ENCODE measurements at regions not wholly inside any gene's neighbourhood (a gene's known extent, or its start where the extent isn't known, plus 50 kb on each side); places are given as distances from the start of the nearest gene placed in this dataset.

GRCh38 chr6:25061289-25061936 is 125.7 kb upstream of the RIPOR2 start:
- Histone ChIP-seq H3K27me3 (ENCODE audit: control insufficient read depth in 1 of 2, insufficient read depth in 2 of 2, low read length in 2 of 2) (no peaks in the 10 kb centered on the region), H3K9ac (ENCODE audit: low read depth in 1 of 2, low read length in 2 of 2) (no peak overlapping the region), H3K27ac (ENCODE audit: low read depth, low read length) (no peak overlapping the region), H3K4me3 (ENCODE audit: low read depth in 1 of 2, low read length in 2 of 2) (no peak overlapping the region), H3K36me3 (ENCODE audit: control insufficient read depth in 1 of 2, insufficient read depth in 2 of 2, low read length in 2 of 2) (no peaks in the 10 kb centered on the region), H3K9me3 (ENCODE audit: control insufficient read depth in 1 of 2, low read length in 2 of 2) (no peaks in the 10 kb centered on the region), H3K4me1 (ENCODE audit: control insufficient read depth in 1 of 2, insufficient read depth in 2 of 2, low read length in 2 of 2) (no peaks in the 10 kb centered on the region)

GRCh38 chr6:25062070-25062811 is 126.5 kb upstream of the RIPOR2 start:
- Histone ChIP-seq H3K27me3 (ENCODE audit: control insufficient read depth in 1 of 2, insufficient read depth in 2 of 2, low read length in 2 of 2) (no peaks in the 10 kb centered on the region), H3K36me3 (ENCODE audit: control insufficient read depth in 1 of 2, insufficient read depth in 2 of 2, low read length in 2 of 2) (no peaks in the 10 kb centered on the region), H3K9me3 (ENCODE audit: control insufficient read depth in 1 of 2, low read length in 2 of 2) (no peaks in the 10 kb centered on the region), H3K27ac (ENCODE audit: low read depth, low read length) (no peak overlapping the region), H3K4me3 (ENCODE audit: low read depth in 1 of 2, low read length in 2 of 2) (no peak overlapping the region), H3K4me1 (ENCODE audit: control insufficient read depth in 1 of 2, insufficient read depth in 2 of 2, low read length in 2 of 2) (no peaks in the 10 kb centered on the region), H3K9ac (ENCODE audit: low read depth in 1 of 2, low read length in 2 of 2) (no peak overlapping the region)

- H3K36me3 ChIP-seq (ENCODE audit: control insufficient read depth in 1 of 2, insufficient read depth in 2 of 2, low read length in 2 of 2) = no peaks in the 10 kb centered on the region
- H3K4me1 ChIP-seq (ENCODE audit: control insufficient read depth in 1 of 2, insufficient read depth in 2 of 2, low read length in 2 of 2) = no peaks in the 10 kb centered on the region
- no peak overlapping the region for H3K4me3 ChIP-seq (ENCODE audit: low read depth in 1 of 2, low read length in 2 of 2)
- no peaks in the 10 kb centered on the region for H3K27me3 ChIP-seq (ENCODE audit: control insufficient read depth in 1 of 2, insufficient read depth in 2 of 2, low read length in 2 of 2)
- H3K27ac ChIP-seq (ENCODE audit: low read depth, low read length) = no peak overlapping the region
- no peak overlapping the region for H3K9ac ChIP-seq (ENCODE audit: low read depth in 1 of 2, low read length in 2 of 2)
- no peaks in the 10 kb centered on the region for H3K9me3 ChIP-seq (ENCODE audit: control insufficient read depth in 1 of 2, low read length in 2 of 2)
These were observed 128.2 kb upstream of the RIPOR2 start for GRCh38 chr6:25064006-25064405.

- H3K36me3 ChIP-seq (ENCODE audit: control insufficient read depth in 1 of 2, insufficient read depth in 2 of 2, low read length in 2 of 2) = no peaks in the 10 kb centered on the region
- no peak overlapping the region for H3K4me3 ChIP-seq (ENCODE audit: low read depth in 1 of 2, low read length in 2 of 2)
- H3K9ac ChIP-seq (ENCODE audit: low read depth in 1 of 2, low read length in 2 of 2) = no peak overlapping the region
- no peak overlapping the region for H3K27ac ChIP-seq (ENCODE audit: low read depth, low read length)
- no peaks in the 10 kb centered on the region for H3K27me3 ChIP-seq (ENCODE audit: control insufficient read depth in 1 of 2, insufficient read depth in 2 of 2, low read length in 2 of 2)
- H3K9me3 ChIP-seq (ENCODE audit: control insufficient read depth in 1 of 2, low read length in 2 of 2) = no peaks in the 10 kb centered on the region
- peaks cover 0 to 3% of the 10 kb centered on the region in 2 donors for H3K4me1 ChIP-seq (ENCODE audit: control insufficient read depth in 1 of 2, insufficient read depth in 2 of 2, low read length in 2 of 2)
These were observed 129.9 kb upstream of the RIPOR2 start for GRCh38 chr6:25065666-25066065.

GRCh38 chr6:25066593-25066992 is 130.8 kb upstream of the RIPOR2 start:
- Histone ChIP-seq H3K27ac (ENCODE audit: low read depth, low read length) (no peak overlapping the region), H3K36me3 (ENCODE audit: control insufficient read depth in 1 of 2, insufficient read depth in 2 of 2, low read length in 2 of 2) (no peaks in the 10 kb centered on the region), H3K9me3 (ENCODE audit: control insufficient read depth in 1 of 2, low read length in 2 of 2) (no peaks in the 10 kb centered on the region), H3K9ac (ENCODE audit: low read depth in 1 of 2, low read length in 2 of 2) (no peak overlapping the region), H3K27me3 (ENCODE audit: control insufficient read depth in 1 of 2, insufficient read depth in 2 of 2, low read length in 2 of 2) (no peaks in the 10 kb centered on the region), H3K4me3 (ENCODE audit: low read depth in 1 of 2, low read length in 2 of 2) (no peak overlapping the region), H3K4me1 (ENCODE audit: control insufficient read depth in 1 of 2, insufficient read depth in 2 of 2, low read length in 2 of 2) (peaks cover 0 to 3% of the 10 kb centered on the region in 2 donors)

- Histone ChIP-seq H3K9me3 (ENCODE audit: control insufficient read depth in 1 of 2, low read length in 2 of 2) (no peaks in the 10 kb centered on the region), H3K36me3 (ENCODE audit: control insufficient read depth in 1 of 2, insufficient read depth in 2 of 2, low read length in 2 of 2) (no peaks in the 10 kb centered on the region), H3K4me1 (ENCODE audit: control insufficient read depth in 1 of 2, insufficient read depth in 2 of 2, low read length in 2 of 2) (peaks cover 0 to 3% of the 10 kb centered on the region in 2 donors), H3K27me3 (ENCODE audit: control insufficient read depth in 1 of 2, insufficient read depth in 2 of 2, low read length in 2 of 2) (no peaks in the 10 kb centered on the region), H3K4me3 (ENCODE audit: low read depth in 1 of 2, low read length in 2 of 2) (no peak overlapping the region), H3K27ac (ENCODE audit: low read depth, low read length) (no peak overlapping the region), H3K9ac (ENCODE audit: low read depth in 1 of 2, low read length in 2 of 2) (no peak overlapping the region)
These were observed 133.1 kb upstream of the RIPOR2 start for GRCh38 chr6:25068866-25069265.

GRCh38 chr6:25070547-25071366 is 135.0 kb upstream of the RIPOR2 start:
- Histone ChIP-seq H3K4me3 (ENCODE audit: low read depth in 1 of 2, low read length in 2 of 2) (peak overlapping the region in 1 of 2 donors; percentile 13), H3K27ac (ENCODE audit: low read depth, low read length) (no peak overlapping the region), H3K9ac (ENCODE audit: low read depth in 1 of 2, low read length in 2 of 2) (no peak overlapping the region), H3K36me3 (ENCODE audit: control insufficient read depth in 1 of 2, insufficient read depth in 2 of 2, low read length in 2 of 2) (no peaks in the 10 kb centered on the region), H3K4me1 (ENCODE audit: control insufficient read depth in 1 of 2, insufficient read depth in 2 of 2, low read length in 2 of 2) (peaks cover 0 to 3% of the 10 kb centered on the region in 2 donors), H3K27me3 (ENCODE audit: control insufficient read depth in 1 of 2, insufficient read depth in 2 of 2, low read length in 2 of 2) (no peaks in the 10 kb centered on the region), H3K9me3 (ENCODE audit: control insufficient read depth in 1 of 2, low read length in 2 of 2) (no peaks in the 10 kb centered on the region)

- no peak overlapping the region for H3K27ac ChIP-seq (ENCODE audit: low read depth, low read length)
- H3K9me3 ChIP-seq (ENCODE audit: control insufficient read depth in 1 of 2, low read length in 2 of 2) = no peaks in the 10 kb centered on the region
- H3K4me3 ChIP-seq (ENCODE audit: low read depth in 1 of 2, low read length in 2 of 2) = no peak overlapping the region
- no peaks in the 10 kb centered on the region for H3K4me1 ChIP-seq (ENCODE audit: control insufficient read depth in 1 of 2, insufficient read depth in 2 of 2, low read length in 2 of 2)
- no peaks in the 10 kb centered on the region for H3K36me3 ChIP-seq (ENCODE audit: control insufficient read depth in 1 of 2, insufficient read depth in 2 of 2, low read length in 2 of 2)
- H3K9ac ChIP-seq (ENCODE audit: low read depth in 1 of 2, low read length in 2 of 2) = no peak overlapping the region
- H3K27me3 ChIP-seq (ENCODE audit: control insufficient read depth in 1 of 2, insufficient read depth in 2 of 2, low read length in 2 of 2) = no peaks in the 10 kb centered on the region
These were observed 142.4 kb upstream of the RIPOR2 start for GRCh38 chr6:25078141-25078540.

GRCh38 chr6:25083784-25084507 is 148.2 kb upstream of the RIPOR2 start:
- Histone ChIP-seq H3K4me3 (ENCODE audit: low read depth in 1 of 2, low read length in 2 of 2) (no peak overlapping the region), H3K4me1 (ENCODE audit: control insufficient read depth in 1 of 2, insufficient read depth in 2 of 2, low read length in 2 of 2) (no peaks in the 10 kb centered on the region), H3K27ac (ENCODE audit: low read depth, low read length) (no peak overlapping the region), H3K9me3 (ENCODE audit: control insufficient read depth in 1 of 2, low read length in 2 of 2) (no peaks in the 10 kb centered on the region), H3K27me3 (ENCODE audit: control insufficient read depth in 1 of 2, insufficient read depth in 2 of 2, low read length in 2 of 2) (no peaks in the 10 kb centered on the region), H3K9ac (ENCODE audit: low read depth in 1 of 2, low read length in 2 of 2) (no peak overlapping the region), H3K36me3 (ENCODE audit: control insufficient read depth in 1 of 2, insufficient read depth in 2 of 2, low read length in 2 of 2) (no peaks in the 10 kb centered on the region)

- H3K9ac ChIP-seq (ENCODE audit: low read depth in 1 of 2, low read length in 2 of 2) = no peak overlapping the region
- H3K4me1 ChIP-seq (ENCODE audit: control insufficient read depth in 1 of 2, insufficient read depth in 2 of 2, low read length in 2 of 2) = no peaks in the 10 kb centered on the region
- H3K36me3 ChIP-seq (ENCODE audit: control insufficient read depth in 1 of 2, insufficient read depth in 2 of 2, low read length in 2 of 2) = no peaks in the 10 kb centered on the region
- H3K9me3 ChIP-seq (ENCODE audit: control insufficient read depth in 1 of 2, low read length in 2 of 2) = no peaks in the 10 kb centered on the region
- no peaks in the 10 kb centered on the region for H3K27me3 ChIP-seq (ENCODE audit: control insufficient read depth in 1 of 2, insufficient read depth in 2 of 2, low read length in 2 of 2)
- H3K4me3 ChIP-seq (ENCODE audit: low read depth in 1 of 2, low read length in 2 of 2) = no peak overlapping the region
- no peak overlapping the region for H3K27ac ChIP-seq (ENCODE audit: low read depth, low read length)
These were observed 148.7 kb upstream of the RIPOR2 start for GRCh38 chr6:25084508-25084833.

Data from duodenal mucosa (tissue), 2 donors.